ENCODE measurements at regions not wholly inside any gene's neighbourhood (a gene's known extent, or its start where the extent isn't known, plus 50 kb on each side); places are given as distances from the start of the nearest gene placed in this dataset.

- in situ Hi-C loops (cut with HindIII; ENCODE audit: low sequenced_read_pairs): no loop called here
Observed at GRCh38 chr5:125508225-125508624, 761.8 kb upstream of the ZNF608 start.

GRCh38 chr5:125510651-125511050, 764.2 kb upstream of the ZNF608 start:
- in situ Hi-C loops (cut with HindIII; ENCODE audit: low sequenced_read_pairs): no loop called here

GRCh38 chr5:125517973-125518550, 771.6 kb upstream of the ZNF608 start:
- in situ Hi-C loops (cut with HindIII; ENCODE audit: low sequenced_read_pairs): no loop called here

GRCh38 chr5:125521289-125521688, 774.9 kb upstream of the ZNF608 start:
- in situ Hi-C loops (cut with HindIII; ENCODE audit: low sequenced_read_pairs): no loop called here

GRCh38 chr5:125525356-125525755, 778.9 kb upstream of the ZNF608 start:
- in situ Hi-C loops (cut with HindIII; ENCODE audit: low sequenced_read_pairs): no loop called here

GRCh38 chr5:125526966-125527365, 780.5 kb upstream of the ZNF608 start:
- in situ Hi-C loops (cut with HindIII; ENCODE audit: low sequenced_read_pairs): no loop called here

- in situ Hi-C loops (cut with HindIII; ENCODE audit: low sequenced_read_pairs): no loop called here
Observed at GRCh38 chr5:125528881-125529280, 782.4 kb upstream of the ZNF608 start.

- in situ Hi-C loops (cut with HindIII; ENCODE audit: low sequenced_read_pairs): no loop called here
Observed at GRCh38 chr5:125530833-125531615, 784.6 kb upstream of the ZNF608 start.

- in situ Hi-C loops (cut with HindIII; ENCODE audit: low sequenced_read_pairs): no loop called here
Observed at GRCh38 chr5:125536095-125536494, 789.7 kb upstream of the ZNF608 start.

GRCh38 chr5:125536582-125536981, 790.1 kb upstream of the ZNF608 start:
- in situ Hi-C loops (cut with HindIII; ENCODE audit: low sequenced_read_pairs): no loop called here

- in situ Hi-C loops (cut with HindIII; ENCODE audit: low sequenced_read_pairs): no loop called here
Observed at GRCh38 chr5:125537661-125538060, 791.2 kb upstream of the ZNF608 start.

GRCh38 chr5:125538469-125538868, 792.0 kb upstream of the ZNF608 start:
- in situ Hi-C loops (cut with HindIII; ENCODE audit: low sequenced_read_pairs): no loop called here

GRCh38 chr5:125541085-125541484, 794.6 kb upstream of the ZNF608 start:
- in situ Hi-C loops (cut with HindIII; ENCODE audit: low sequenced_read_pairs): no loop called here

- in situ Hi-C loops (cut with HindIII; ENCODE audit: low sequenced_read_pairs): no loop called here
Observed at GRCh38 chr5:125549322-125549911, 803.0 kb upstream of the ZNF608 start.

- in situ Hi-C loops (cut with HindIII; ENCODE audit: low sequenced_read_pairs): no loop called here
Observed at GRCh38 chr5:125550274-125550673, 803.8 kb upstream of the ZNF608 start.

GRCh38 chr5:125551246-125551645, 804.8 kb upstream of the ZNF608 start:
- in situ Hi-C loops (cut with HindIII; ENCODE audit: low sequenced_read_pairs): no loop called here

GRCh38 chr5:125551797-125552196, 805.4 kb upstream of the ZNF608 start:
- in situ Hi-C loops (cut with HindIII; ENCODE audit: low sequenced_read_pairs): no loop called here

GRCh38 chr5:125552486-125552885, 806.0 kb upstream of the ZNF608 start:
- in situ Hi-C loops (cut with HindIII; ENCODE audit: low sequenced_read_pairs): no loop called here

- in situ Hi-C loops (cut with HindIII; ENCODE audit: low sequenced_read_pairs): no loop called here
Observed at GRCh38 chr5:125554355-125554754, 807.9 kb upstream of the ZNF608 start.

GRCh38 chr5:125555591-125555990, 809.2 kb upstream of the ZNF608 start:
- in situ Hi-C loops (cut with HindIII; ENCODE audit: low sequenced_read_pairs): no loop called here

- in situ Hi-C loops (cut with HindIII; ENCODE audit: low sequenced_read_pairs): no loop called here
Observed at GRCh38 chr5:125558016-125558415, 811.6 kb upstream of the ZNF608 start.

- in situ Hi-C loops (cut with HindIII; ENCODE audit: low sequenced_read_pairs): no loop called here
Observed at GRCh38 chr5:125558466-125558865, 812.0 kb upstream of the ZNF608 start.

Measured in DLD1 (cell line).